Skeletal muscle tissue (tissue), 3 donors: ENCODE measurements at regions not wholly inside any gene's neighbourhood (a gene's known extent, or its start where the extent isn't known, plus 50 kb on each side); places are given as distances from the start of the nearest gene placed in this dataset.

Experiments
- H3K27ac ChIP-seq: one replicate; pipeline ENCODE4 v1.7.0; 2013; ENCODE audit warnings: mild to moderate bottlenecking, low read depth, low read length, inconsistent platforms
- H3K27me3 ChIP-seq, 3 donors: one replicate each; pipeline ENCODE4 v1.7.0; 2013; ENCODE audit warnings: low read length in 3 of 3; ENCODE audit not compliant: control insufficient read depth in 3 of 3, insufficient read depth in 3 of 3
- H3K36me3 ChIP-seq, 3 donors: one replicate each; pipeline ENCODE4 v1.7.0; 2013; ENCODE audit warnings: low read length in 3 of 3; ENCODE audit not compliant: control insufficient read depth in 3 of 3, insufficient read depth in 3 of 3
- H3K4me1 ChIP-seq, 3 donors: one replicate each; pipeline ENCODE4 v1.7.0; 2013; ENCODE audit warnings: low read length in 3 of 3, mild to moderate bottlenecking in 3 of 3; ENCODE audit not compliant: control insufficient read depth in 3 of 3, insufficient read depth in 3 of 3
- H3K4me3 ChIP-seq, 3 donors: one replicate each; pipeline ENCODE4 v1.7.0; 2013; ENCODE audit warnings: low read length in 3 of 3
- H3K9ac ChIP-seq, 3 donors: one replicate each; pipeline ENCODE4 v1.7.0; 2013; ENCODE audit warnings: low read length in 3 of 3, mild to moderate bottlenecking in 3 of 3, moderate library complexity in 2 of 3, low read depth in 1 of 3
- H3K9me3 ChIP-seq, 3 donors: one replicate each; pipeline ENCODE4 v1.7.0; 2013; ENCODE audit warnings: low read length in 3 of 3; ENCODE audit not compliant: control insufficient read depth in 3 of 3
- donor health status: Osteomylitis.

GRCh38 chr2:172680436-172681068 is 55.1 kb upstream of the RAPGEF4 start:
- Histone ChIP-seq H3K9me3 (no peaks in the 10 kb centered on the region), H3K4me3 (no peak overlapping the region), H3K27ac (no peak overlapping the region), H3K4me1 (no peaks in the 10 kb centered on the region), H3K9ac (no peak overlapping the region), H3K36me3 (no peaks in the 10 kb centered on the region), H3K27me3 (no peaks in the 10 kb centered on the region)

DNA sequence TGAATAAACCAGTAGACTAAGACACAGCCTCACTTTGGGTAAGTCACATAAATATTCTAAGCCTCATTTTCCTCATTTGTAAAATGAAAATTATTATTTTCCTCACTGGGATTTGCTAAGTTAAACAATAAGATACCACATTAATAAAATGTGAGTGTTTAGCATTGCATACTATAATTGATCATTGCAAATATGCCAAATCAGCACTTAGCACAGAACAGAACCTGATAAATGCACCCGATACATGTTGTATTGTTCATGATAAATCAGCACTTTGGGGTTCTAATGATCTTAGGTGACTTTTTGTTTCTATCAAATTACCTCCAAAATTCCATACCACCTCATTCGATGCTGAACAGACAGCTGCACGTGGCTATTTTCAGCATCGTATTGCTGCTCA is 50.2 kb upstream of the RAPGEF4 start:
- peaks cover 0 to 2% (median 2%) of the 10 kb centered on the region in 3 donors for H3K9me3 ChIP-seq
- no peak overlapping the region for H3K27ac ChIP-seq

More for the DNA sequence above, 50.2 kb upstream of the RAPGEF4 start:
- Histone ChIP-seq H3K36me3 (no peaks in the 10 kb centered on the region), H3K9ac (no peak overlapping the region), H3K4me3 (no peak overlapping the region), H3K4me1 (no peaks in the 10 kb centered on the region), H3K27me3 (no peaks in the 10 kb centered on the region)
